ENCODE measurements at regions not wholly inside any gene's neighbourhood (a gene's known extent, or its start where the extent isn't known, plus 50 kb on each side); places are given as distances from the start of the nearest gene placed in this dataset.

DNA sequence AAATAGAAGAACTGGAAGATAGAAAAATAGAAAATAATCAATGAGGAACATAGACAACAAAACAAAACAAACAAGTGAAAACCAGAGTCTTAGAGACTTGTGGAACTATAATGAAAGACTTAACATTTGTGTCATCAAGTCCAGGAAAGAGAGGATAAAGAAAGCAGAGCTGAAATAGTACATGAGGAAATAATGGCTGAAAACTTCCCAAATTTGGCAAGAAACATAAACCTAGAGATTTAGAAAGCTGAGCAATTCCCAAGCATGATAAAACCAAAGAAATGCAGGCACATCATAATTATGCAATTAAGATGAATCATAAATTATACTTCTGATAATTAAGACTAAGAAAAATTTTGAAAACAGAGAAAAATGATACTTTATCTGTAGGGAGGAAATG is 614.5 kb downstream of the ETS1 start:
- Histone ChIP-seq H4K20me1 (ENCODE audit: insufficient read depth, low read length) (no peaks in the 10 kb centered on the region), H3K79me2 (ENCODE audit: insufficient read depth, low read length) (no peaks in the 10 kb centered on the region), H3K27me3 (ENCODE audit: insufficient read depth, low read length) (no peaks in the 10 kb centered on the region), H3K9ac (ENCODE audit: low read length) (no peak overlapping the region), H3K27ac (ENCODE audit: low read depth, low read length) (no peak overlapping the region), H3K4me3 (ENCODE audit: insufficient read depth, low read depth, low read length) (no peak overlapping the region), H3K36me3 (ENCODE audit: insufficient read depth, low read length) (no peaks in the 10 kb centered on the region), H2AFZ (ENCODE audit: low read depth, low read length) (no peak overlapping the region), H3K9me3 (ENCODE audit: insufficient read depth, low read depth, low read length) (no peaks in the 10 kb centered on the region), H3K4me1 (ENCODE audit: insufficient read depth, low read length) (no peaks in the 10 kb centered on the region), H3K4me2 (ENCODE audit: low read length) (no peak overlapping the region)
- Mint-ChIP-seq H3K36me3 (ENCODE audit: low read depth, unreplicated experiment) (no peaks in the 10 kb centered on the region), H3K4me3 (ENCODE audit: unreplicated experiment) (no peak overlapping the region), H3K27me3 (ENCODE audit: low read depth, unreplicated experiment) (no peaks in the 10 kb centered on the region), H3K4me1 (ENCODE audit: low read depth, unreplicated experiment) (no peaks in the 10 kb centered on the region), H3K9me3 (ENCODE audit: unreplicated experiment) (peaks cover 5% of the 10 kb centered on the region), H3K27ac (ENCODE audit: unreplicated experiment) (no peak overlapping the region)
- FAIRE-seq (no peak), DNase-seq (ENCODE audit: low read depth) (no peak)
- TF ChIP-seq EZH2 (IDR thresholded peaks at IDR 0.05; ENCODE audit: insufficient read depth, low read length): no peak
- TF ChIP-seq, protein P1, sequence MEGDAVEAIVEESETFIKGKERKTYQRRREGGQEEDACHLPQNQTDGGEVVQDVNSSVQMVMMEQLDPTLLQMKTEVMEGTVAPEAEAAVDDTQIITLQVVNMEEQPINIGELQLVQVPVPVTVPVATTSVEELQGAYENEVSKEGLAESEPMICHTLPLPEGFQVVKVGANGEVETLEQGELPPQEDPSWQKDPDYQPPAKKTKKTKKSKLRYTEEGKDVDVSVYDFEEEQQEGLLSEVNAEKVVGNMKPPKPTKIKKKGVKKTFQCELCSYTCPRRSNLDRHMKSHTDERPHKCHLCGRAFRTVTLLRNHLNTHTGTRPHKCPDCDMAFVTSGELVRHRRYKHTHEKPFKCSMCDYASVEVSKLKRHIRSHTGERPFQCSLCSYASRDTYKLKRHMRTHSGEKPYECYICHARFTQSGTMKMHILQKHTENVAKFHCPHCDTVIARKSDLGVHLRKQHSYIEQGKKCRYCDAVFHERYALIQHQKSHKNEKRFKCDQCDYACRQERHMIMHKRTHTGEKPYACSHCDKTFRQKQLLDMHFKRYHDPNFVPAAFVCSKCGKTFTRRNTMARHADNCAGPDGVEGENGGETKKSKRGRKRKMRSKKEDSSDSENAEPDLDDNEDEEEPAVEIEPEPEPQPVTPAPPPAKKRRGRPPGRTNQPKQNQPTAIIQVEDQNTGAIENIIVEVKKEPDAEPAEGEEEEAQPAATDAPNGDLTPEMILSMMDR (IDR thresholded peaks at IDR 0.05; ENCODE audit: insufficient read depth, low read depth, low read length): no peak

DNA sequence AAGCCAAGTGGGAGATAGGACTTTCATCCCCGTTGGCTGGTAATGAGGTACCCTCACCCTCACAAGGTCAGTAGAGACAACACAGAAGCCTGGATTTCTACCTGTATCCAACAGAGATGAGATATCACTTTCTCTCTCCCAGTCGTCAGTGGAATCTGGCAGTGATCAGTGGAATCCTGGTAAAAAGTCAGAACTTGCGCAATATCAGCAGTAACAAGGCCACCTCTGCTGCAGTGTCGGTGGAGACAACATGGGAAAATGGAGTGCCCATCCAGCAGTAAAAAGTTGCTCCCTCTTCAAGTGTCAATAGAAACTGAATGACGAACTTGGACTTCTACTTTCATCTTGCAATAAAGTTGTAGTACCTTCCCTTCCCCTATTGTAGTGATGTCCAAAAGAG is 615.9 kb downstream of the ETS1 start:
- DNase-seq (ENCODE audit: low read depth): no peak
- no peak for TF ChIP-seq EZH2 (IDR thresholded peaks at IDR 0.05; ENCODE audit: insufficient read depth, low read length)
- TF ChIP-seq, protein P1 (IDR thresholded peaks at IDR 0.05; ENCODE audit: insufficient read depth, low read depth, low read length): no peak
- H2AFZ ChIP-seq (ENCODE audit: low read depth, low read length): no peak overlapping the region
- no peaks in the 10 kb centered on the region for H4K20me1 ChIP-seq (ENCODE audit: insufficient read depth, low read length)
- no peaks in the 10 kb centered on the region for H3K27me3 ChIP-seq (ENCODE audit: insufficient read depth, low read length)
- H3K9me3 Mint-ChIP-seq (ENCODE audit: unreplicated experiment): peaks cover 5% of the 10 kb centered on the region
- H3K4me1 Mint-ChIP-seq (ENCODE audit: low read depth, unreplicated experiment): peaks cover 1% of the 10 kb centered on the region
- FAIRE-seq: no peak
- no peaks in the 10 kb centered on the region for H3K36me3 Mint-ChIP-seq (ENCODE audit: low read depth, unreplicated experiment)
- H3K4me3 Mint-ChIP-seq (ENCODE audit: unreplicated experiment): no peak overlapping the region
- H3K27ac Mint-ChIP-seq (ENCODE audit: unreplicated experiment): no peak overlapping the region
- no peaks in the 10 kb centered on the region for H3K79me2 ChIP-seq (ENCODE audit: insufficient read depth, low read length)
- no peak overlapping the region for H3K4me2 ChIP-seq (ENCODE audit: low read length)
- H3K36me3 ChIP-seq (ENCODE audit: insufficient read depth, low read length): no peaks in the 10 kb centered on the region
- no peaks in the 10 kb centered on the region for H3K4me1 ChIP-seq (ENCODE audit: insufficient read depth, low read length)
- H3K27me3 Mint-ChIP-seq (ENCODE audit: low read depth, unreplicated experiment): no peaks in the 10 kb centered on the region
- H3K9ac ChIP-seq (ENCODE audit: low read length): no peak overlapping the region
- H3K9me3 ChIP-seq (ENCODE audit: insufficient read depth, low read depth, low read length): no peaks in the 10 kb centered on the region
- H3K4me3 ChIP-seq (ENCODE audit: insufficient read depth, low read depth, low read length): no peak overlapping the region
- no peak overlapping the region for H3K27ac ChIP-seq (ENCODE audit: low read depth, low read length)

DNA sequence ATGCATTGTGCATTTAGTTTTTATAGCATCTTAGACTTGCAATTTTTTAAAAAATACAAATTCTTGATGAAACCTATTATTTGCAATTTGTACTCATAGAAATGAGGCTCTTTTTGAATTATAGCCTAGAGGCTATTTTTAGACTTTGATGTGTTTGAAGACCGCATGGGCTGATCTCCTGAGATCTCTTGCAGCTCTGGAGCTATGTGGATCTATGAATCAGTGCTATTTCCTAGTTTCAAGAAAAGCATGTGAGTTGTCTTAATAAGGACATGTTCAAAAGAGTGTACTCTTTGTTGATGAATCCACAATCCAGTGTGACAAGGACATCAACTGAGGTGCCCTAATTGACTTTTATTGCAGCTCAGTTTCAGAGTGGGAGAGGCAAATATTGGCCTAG is 620.5 kb downstream of the ETS1 start:
- H4K20me1 ChIP-seq (ENCODE audit: insufficient read depth, low read length): no peaks in the 10 kb centered on the region
- Mint-ChIP-seq H3K27ac (ENCODE audit: unreplicated experiment) (no peak overlapping the region), H3K27me3 (ENCODE audit: low read depth, unreplicated experiment) (no peaks in the 10 kb centered on the region), H3K9me3 (ENCODE audit: unreplicated experiment) (peaks cover 5% of the 10 kb centered on the region), H3K4me3 (ENCODE audit: unreplicated experiment) (no peak overlapping the region), H3K36me3 (ENCODE audit: low read depth, unreplicated experiment) (no peaks in the 10 kb centered on the region), H3K4me1 (ENCODE audit: low read depth, unreplicated experiment) (peaks cover 10% of the 10 kb centered on the region)
- H3K27me3 ChIP-seq (ENCODE audit: insufficient read depth, low read length): no peaks in the 10 kb centered on the region
- no peaks in the 10 kb centered on the region for H3K79me2 ChIP-seq (ENCODE audit: insufficient read depth, low read length)
- H2AFZ ChIP-seq (ENCODE audit: low read depth, low read length): no peak overlapping the region
- H3K27ac ChIP-seq (ENCODE audit: low read depth, low read length): no peak overlapping the region
- H3K9me3 ChIP-seq (ENCODE audit: insufficient read depth, low read depth, low read length): no peaks in the 10 kb centered on the region
- DNase-seq (ENCODE audit: low read depth) (no peak), FAIRE-seq (no peak)
- H3K4me1 ChIP-seq (ENCODE audit: insufficient read depth, low read length): no peaks in the 10 kb centered on the region
- no peak for TF ChIP-seq EZH2 (IDR thresholded peaks at IDR 0.05; ENCODE audit: insufficient read depth, low read length)
- TF ChIP-seq, protein P1 (IDR thresholded peaks at IDR 0.05; ENCODE audit: insufficient read depth, low read depth, low read length): no peak
- H3K4me2 ChIP-seq (ENCODE audit: low read length): no peak overlapping the region
- H3K36me3 ChIP-seq (ENCODE audit: insufficient read depth, low read length): no peaks in the 10 kb centered on the region
- no peak overlapping the region for H3K9ac ChIP-seq (ENCODE audit: low read length)
- no peak overlapping the region for H3K4me3 ChIP-seq (ENCODE audit: insufficient read depth, low read depth, low read length)

Data from astrocyte (in vitro differentiated cells and primary cell).